Fibroblast of skin of abdomen (primary cell): ENCODE measurements at regions not wholly inside any gene's neighbourhood (a gene's known extent, or its start where the extent isn't known, plus 50 kb on each side); places are given as distances from the start of the nearest gene placed in this dataset.
"Not testable (repeated sequence)": the region's sequence is repeated elsewhere in the genome, so short reads cannot be mapped to it uniquely, and the experiment has no call there.

Source experiments
- DNase-seq: peaks from one replicate; pipeline ENCODE4 v3.0.0-alpha.2; 2013

GRCh38 chr21:15442743-15443469, 286.9 kb upstream of the USP25 start:
- no peak for DNase-seq

- no peak for DNase-seq
Measured at GRCh38 chr21:15443740-15444117, 286.1 kb upstream of the USP25 start.

- peak; percentile 47 for DNase-seq
Measured at GRCh38 chr21:15444118-15444960, 285.4 kb upstream of the USP25 start.

GRCh38 chr21:15445327-15445726, 284.5 kb upstream of the USP25 start:
- no peak for DNase-seq

GRCh38 chr21:15446223-15446622, 283.6 kb upstream of the USP25 start:
- DNase-seq = no peak

- DNase-seq = no peak
Measured at GRCh38 chr21:15449556-15449955, 280.2 kb upstream of the USP25 start.

GRCh38 chr21:15453261-15453660, 276.5 kb upstream of the USP25 start:
- no peak for DNase-seq

- not testable (repeated sequence) for DNase-seq
Measured at GRCh38 chr21:15453785-15454184, 276.0 kb upstream of the USP25 start.

GRCh38 chr21:15454931-15455330, 274.9 kb upstream of the USP25 start:
- DNase-seq = not testable (repeated sequence)

GRCh38 chr21:15455819-15456462, 273.8 kb upstream of the USP25 start:
- no peak for DNase-seq

GRCh38 chr21:15457965-15458364, 271.8 kb upstream of the USP25 start:
- DNase-seq = no peak

- DNase-seq = no peak
Measured at GRCh38 chr21:15462092-15462491, 267.7 kb upstream of the USP25 start.

GRCh38 chr21:15466329-15466728, 263.5 kb upstream of the USP25 start:
- no peak for DNase-seq

GRCh38 chr21:15468368-15468767, 261.4 kb upstream of the USP25 start:
- no peak for DNase-seq

- no peak for DNase-seq
Measured at GRCh38 chr21:15472108-15473040, 257.4 kb upstream of the USP25 start.

GRCh38 chr21:15477773-15478172, 252.0 kb upstream of the USP25 start:
- not testable (repeated sequence) for DNase-seq

GRCh38 chr21:15480160-15480559, 249.6 kb upstream of the USP25 start:
- no peak for DNase-seq

GRCh38 chr21:15483138-15483780, 246.5 kb upstream of the USP25 start:
- peak; percentile 83 for DNase-seq

GRCh38 chr21:15486460-15487195, 243.2 kb upstream of the USP25 start:
- DNase-seq = no peak

- no peak for DNase-seq
Measured at GRCh38 chr21:15487196-15487550, 242.6 kb upstream of the USP25 start.

- no peak for DNase-seq
Measured at GRCh38 chr21:15491100-15491499, 238.7 kb upstream of the USP25 start.
